Uterus (tissue), 2 donors: ENCODE measurements at regions not wholly inside any gene's neighbourhood (a gene's known extent, or its start where the extent isn't known, plus 50 kb on each side); places are given as distances from the start of the nearest gene placed in this dataset.

Source experiments
- CTCF ChIP-seq, 4 experiments: fragments of 200-600 bp in 2 of 4; fragments of 450-650 bp in 2 of 4; sonication (generic) in 2 of 4; IDR thresholded peaks; one replicate each; pipeline ENCODE4 v1.5.1; 2016 to 2019; ENCODE audit warnings: antibody characterized with exemption in 4 of 4, mild to moderate bottlenecking in 2 of 4, moderate library complexity in 1 of 4
- POLR2A ChIP-seq, 2 donors: fragments of 450-650 bp; IDR thresholded peaks; one replicate each; pipeline ENCODE4 v1.6.1; 2016; ENCODE audit warnings: antibody characterized with exemption in 2 of 2, mild to moderate bottlenecking in 1 of 2, moderate library complexity in 1 of 2

- TF ChIP-seq CTCF (IDR thresholded peaks at IDR 0.05): no peak
- TF ChIP-seq POLR2A (IDR thresholded peaks at IDR 0.05): no peak
Measured at GRCh38 chr4:34709564-34709963, 1534.8 kb downstream of the ARAP2 start.
